GM13976 (cell line): ENCODE measurements at regions not wholly inside any gene's neighbourhood (a gene's known extent, or its start where the extent isn't known, plus 50 kb on each side); places are given as distances from the start of the nearest gene placed in this dataset.

Experiments used
- DNase-seq: peaks from one replicate; pipeline ENCODE4 v3.0.0; 2012; ENCODE audit warnings: low spot score
- CTCF ChIP-seq: IDR thresholded peaks from 2 replicates; pipeline ENCODE4 v1.5.1; 2012; ENCODE audit warnings: borderline replicate concordance, mild to moderate bottlenecking; ENCODE audit not compliant: insufficient read depth; ENCODE audit errors: extremely low read depth, missing control alignments, control extremely low read depth
- in situ Hi-C: fragments of 300-500 bp; cut with MboI; formaldehyde crosslinking; loops from one replicate; pipeline ENCODE4 v1.12.0; 2022; ENCODE audit warnings: low sequenced_read_pairs, mixed read lengths, inconsistent platforms; ENCODE audit not compliant: unreplicated experiment

DNA sequence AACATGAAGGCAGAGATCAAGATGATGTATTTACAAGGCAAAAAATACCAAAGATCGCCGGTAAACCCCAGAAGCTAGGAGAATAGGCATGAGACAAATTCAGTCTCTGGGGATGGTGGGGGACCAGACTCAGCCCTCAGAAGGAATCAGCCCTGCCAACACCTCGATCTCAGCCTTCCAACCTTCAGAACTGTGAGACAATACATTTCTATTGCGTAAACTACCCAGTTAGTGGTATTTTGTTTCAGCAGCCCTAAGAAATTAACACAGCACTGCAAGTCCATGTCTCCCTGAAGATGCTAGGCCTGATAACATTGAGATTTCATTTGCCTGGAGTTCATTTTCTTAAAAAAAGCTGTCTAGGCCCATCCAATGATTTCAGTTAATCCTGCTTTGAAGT, 622.5 kb downstream of the PTPRC start:
- in situ Hi-C loops = no loop called here
- no peak for TF ChIP-seq CTCF
- no peak for DNase-seq

DNA sequence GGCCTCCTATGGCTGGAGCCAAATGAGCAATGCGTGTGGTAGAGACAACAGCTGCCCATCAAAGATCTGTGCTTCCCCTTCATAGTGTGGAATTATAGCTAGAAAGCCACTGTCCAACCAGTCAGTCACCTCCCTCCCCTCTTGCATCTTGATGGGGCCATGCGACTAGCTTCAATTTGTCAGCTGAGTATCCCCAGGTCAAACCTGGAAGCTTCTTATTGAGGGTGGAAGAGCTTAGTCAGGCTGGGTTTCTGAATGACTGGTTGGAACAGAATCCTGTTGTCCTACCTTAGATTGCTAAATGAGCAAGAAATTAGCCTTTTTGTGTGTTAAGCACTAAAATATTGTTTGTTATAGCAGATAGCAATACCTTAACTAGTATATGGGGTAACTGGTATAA, 625.4 kb downstream of the PTPRC start:
- DNase-seq = no peak
- TF ChIP-seq CTCF = no peak
- in situ Hi-C loops = no loop called here

GRCh38 chr1:199264911-199265310, 626.1 kb downstream of the PTPRC start:
- in situ Hi-C loops = no loop called here
- DNase-seq = no peak
- TF ChIP-seq CTCF = no peak

- in situ Hi-C loops = no loop called here
- no peak for TF ChIP-seq CTCF
- no peak for DNase-seq
Observed at GRCh38 chr1:199265319-199265718, 626.5 kb downstream of the PTPRC start.

- in situ Hi-C loops = no loop called here
- no peak for DNase-seq
- TF ChIP-seq CTCF = no peak
Observed at GRCh38 chr1:199269241-199269640, 630.4 kb downstream of the PTPRC start.

DNA sequence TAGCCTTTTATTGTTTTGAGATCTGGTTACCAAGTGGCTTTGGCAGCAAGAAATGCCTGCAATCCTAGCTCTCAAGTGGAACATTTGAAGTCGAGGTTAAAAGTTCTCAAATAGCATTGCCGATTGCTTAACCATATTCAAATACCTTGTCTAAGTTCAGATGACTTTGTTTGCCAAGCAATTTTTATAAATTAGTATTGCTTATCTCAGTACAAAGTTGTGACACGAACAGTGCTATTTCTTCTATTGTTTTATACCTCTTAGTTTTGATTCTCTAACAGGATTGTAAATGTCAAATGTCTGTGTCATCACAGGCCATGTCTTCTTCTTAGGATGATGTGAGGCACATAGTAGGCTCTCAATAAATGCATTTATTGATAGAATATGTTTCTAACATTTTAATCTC, 633.3 kb downstream of the PTPRC start:
- in situ Hi-C loops = no loop called here
- no peak for DNase-seq
- no peak for TF ChIP-seq CTCF

DNA sequence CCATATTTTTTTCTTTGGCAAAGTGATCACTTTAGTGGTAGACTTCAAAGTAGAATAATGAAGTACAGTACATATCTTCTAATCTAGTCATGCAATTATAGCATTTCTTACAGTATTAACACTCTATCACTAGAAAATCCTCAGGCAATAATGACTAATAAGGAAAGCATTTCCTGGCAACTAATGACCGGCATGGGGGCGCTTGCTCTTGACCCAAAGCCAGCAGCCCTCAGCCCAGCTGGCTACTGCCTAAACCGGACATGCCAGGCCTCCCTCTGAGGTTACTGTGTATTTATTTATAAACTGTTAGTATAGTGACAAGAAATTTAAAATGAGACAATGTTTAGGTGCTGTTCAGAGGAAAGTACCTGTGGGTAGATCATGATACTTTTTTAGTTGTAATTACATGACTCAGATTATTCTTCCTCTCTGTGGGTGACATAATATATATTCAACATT, 633.8 kb downstream of the PTPRC start:
- no peak for TF ChIP-seq CTCF
- peak; percentile 34 for DNase-seq
- in situ Hi-C loops = no loop called here
